Adrenal gland (tissue), 5 donors: ENCODE measurements at regions not wholly inside any gene's neighbourhood (a gene's known extent, or its start where the extent isn't known, plus 50 kb on each side); places are given as distances from the start of the nearest gene placed in this dataset.

Experiments used
- POLR2A ChIP-seq, 2 donors: fragments of 450-650 bp; IDR thresholded peaks; one replicate each; pipeline ENCODE4 v1.6.1; 2017; ENCODE audit warnings: antibody characterized with exemption in 2 of 2, mild to moderate bottlenecking in 2 of 2, moderate library complexity in 1 of 2
- TF ChIP-seq, protein P1 (sequence below), 6 experiments: fragments of 450-650 bp in 4 of 6; fragments of 200-600 bp in 2 of 6; sonication (generic) in 1 of 6; IDR thresholded peaks; 1 replicate in 5 of 6; 2 replicates in 1 of 6; pipeline versions ENCODE4 v1.5.1 to v1.8.0; 2016 to 2021; ENCODE audit warnings: antibody characterized with exemption in 6 of 6, mild to moderate bottlenecking in 2 of 6, moderate library complexity in 1 of 6
- donor health status: DM: no; HTN: no; CAD: no.

DNA sequence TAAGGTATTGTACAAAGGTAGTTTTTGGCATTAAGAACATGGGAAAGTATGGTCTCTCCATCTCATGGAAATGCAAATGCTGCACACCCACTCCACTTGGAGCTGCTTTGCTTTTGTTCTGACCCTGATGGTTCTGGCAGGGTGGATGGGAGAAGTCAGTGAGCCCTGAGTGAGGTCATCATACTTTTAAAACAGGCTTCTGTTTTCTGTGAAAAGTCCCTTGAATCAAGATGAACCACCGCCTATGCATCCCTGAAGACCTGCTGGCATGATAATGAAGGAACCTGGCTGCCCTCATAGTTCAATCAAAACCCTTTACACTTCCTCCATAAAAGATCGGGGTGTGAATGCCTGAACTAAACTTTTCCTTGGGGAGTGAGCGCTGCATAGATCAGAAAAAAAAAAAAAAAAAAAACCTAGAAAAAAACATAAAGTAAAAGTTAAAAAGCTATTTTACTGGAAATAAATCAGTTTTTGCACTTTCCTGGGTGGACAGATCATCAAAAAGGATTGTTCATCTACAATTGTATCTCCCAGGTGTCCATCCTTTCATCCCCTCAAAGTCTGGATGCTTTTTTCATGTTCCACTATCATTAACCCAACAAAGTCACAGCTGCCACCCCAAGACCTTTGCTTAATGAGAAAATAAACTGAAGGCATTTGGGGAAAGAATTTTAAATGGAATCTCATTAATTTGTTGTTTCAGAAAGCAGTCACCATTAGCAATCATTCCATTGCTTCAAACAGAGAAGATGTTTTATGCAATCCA, 728.1 kb upstream of the DDX18 start:
- TF ChIP-seq, protein P1, sequence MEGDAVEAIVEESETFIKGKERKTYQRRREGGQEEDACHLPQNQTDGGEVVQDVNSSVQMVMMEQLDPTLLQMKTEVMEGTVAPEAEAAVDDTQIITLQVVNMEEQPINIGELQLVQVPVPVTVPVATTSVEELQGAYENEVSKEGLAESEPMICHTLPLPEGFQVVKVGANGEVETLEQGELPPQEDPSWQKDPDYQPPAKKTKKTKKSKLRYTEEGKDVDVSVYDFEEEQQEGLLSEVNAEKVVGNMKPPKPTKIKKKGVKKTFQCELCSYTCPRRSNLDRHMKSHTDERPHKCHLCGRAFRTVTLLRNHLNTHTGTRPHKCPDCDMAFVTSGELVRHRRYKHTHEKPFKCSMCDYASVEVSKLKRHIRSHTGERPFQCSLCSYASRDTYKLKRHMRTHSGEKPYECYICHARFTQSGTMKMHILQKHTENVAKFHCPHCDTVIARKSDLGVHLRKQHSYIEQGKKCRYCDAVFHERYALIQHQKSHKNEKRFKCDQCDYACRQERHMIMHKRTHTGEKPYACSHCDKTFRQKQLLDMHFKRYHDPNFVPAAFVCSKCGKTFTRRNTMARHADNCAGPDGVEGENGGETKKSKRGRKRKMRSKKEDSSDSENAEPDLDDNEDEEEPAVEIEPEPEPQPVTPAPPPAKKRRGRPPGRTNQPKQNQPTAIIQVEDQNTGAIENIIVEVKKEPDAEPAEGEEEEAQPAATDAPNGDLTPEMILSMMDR (IDR thresholded peaks at IDR 0.05): no peak
- no peak for TF ChIP-seq POLR2A (IDR thresholded peaks at IDR 0.05)
